Skeletal muscle satellite cell (primary cell): ENCODE measurements at regions not wholly inside any gene's neighbourhood (a gene's known extent, or its start where the extent isn't known, plus 50 kb on each side); places are given as distances from the start of the nearest gene placed in this dataset.
A peak's percentile ranks its signal among the peaks of the same experiment; 100 is the strongest.

ENCODE experiments used
- H3K27me3 ChIP-seq: 2 replicates; pipeline ENCODE4 v1.7.0; 2013; ENCODE audit warnings: low read length; ENCODE audit not compliant: control insufficient read depth, insufficient read depth
- H3K36me3 ChIP-seq: 2 replicates; pipeline ENCODE4 v1.7.0; 2013; ENCODE audit warnings: mild to moderate bottlenecking, control low read depth, low read length; ENCODE audit not compliant: insufficient read depth
- H3K4me1 ChIP-seq: 2 replicates; pipeline ENCODE4 v1.7.0; 2013; ENCODE audit warnings: low read length; ENCODE audit not compliant: control insufficient read depth, insufficient read depth
- H3K4me2 ChIP-seq: 2 replicates; pipeline ENCODE4 v1.7.0; 2013; ENCODE audit warnings: mild to moderate bottlenecking, low read length
- H3K4me3 ChIP-seq: 2 replicates; pipeline ENCODE4 v1.7.0; 2013; ENCODE audit warnings: low read length
- H3K9ac ChIP-seq: 2 replicates; pipeline ENCODE4 v1.7.0; 2013; ENCODE audit warnings: mild to moderate bottlenecking, low read depth, low read length, moderate library complexity
- H3K9me3 ChIP-seq: replicated peaks from 2 replicates; pipeline ENCODE4 v1.7.0; 2013; ENCODE audit warnings: mild to moderate bottlenecking, control low read depth, low read length

- H3K4me3 ChIP-seq, result no peak overlapping the region
- peaks cover 3% of the 10 kb centered on the region for H3K27me3 ChIP-seq
- H3K9me3 ChIP-seq, result no peaks in the 10 kb centered on the region
- H3K36me3 ChIP-seq, result no peaks in the 10 kb centered on the region
- no peak overlapping the region for H3K4me2 ChIP-seq
- no peaks in the 10 kb centered on the region for H3K4me1 ChIP-seq
- H3K9ac ChIP-seq, result no peak overlapping the region
Observed at GRCh38 chr22:48496226-48496845, 1331.3 kb downstream of the BRD1 start.

GRCh38 chr22:48495751-48496080, 1332.0 kb downstream of the BRD1 start:
- H3K9ac ChIP-seq, result no peak overlapping the region
- no peaks in the 10 kb centered on the region for H3K36me3 ChIP-seq
- no peaks in the 10 kb centered on the region for H3K9me3 ChIP-seq
- peaks cover 3% of the 10 kb centered on the region for H3K27me3 ChIP-seq
- no peaks in the 10 kb centered on the region for H3K4me1 ChIP-seq
- no peak overlapping the region for H3K4me3 ChIP-seq
- no peak overlapping the region for H3K4me2 ChIP-seq

GRCh38 chr22:48494968-48495750, 1332.5 kb downstream of the BRD1 start:
- Histone ChIP-seq H3K4me3 (no peak overlapping the region), H3K9me3 (no peaks in the 10 kb centered on the region), H3K4me1 (no peaks in the 10 kb centered on the region), H3K4me2 (no peak overlapping the region), H3K27me3 (peaks cover 3% of the 10 kb centered on the region), H3K9ac (no peak overlapping the region), H3K36me3 (no peaks in the 10 kb centered on the region)

- peaks cover 3% of the 10 kb centered on the region for H3K27me3 ChIP-seq
- no peaks in the 10 kb centered on the region for H3K36me3 ChIP-seq
- H3K9me3 ChIP-seq, result no peaks in the 10 kb centered on the region
- no peak overlapping the region for H3K4me3 ChIP-seq
- no peak overlapping the region for H3K4me2 ChIP-seq
- no peak overlapping the region for H3K9ac ChIP-seq
- no peaks in the 10 kb centered on the region for H3K4me1 ChIP-seq
Observed at GRCh38 chr22:48494256-48494967, 1333.3 kb downstream of the BRD1 start.

GRCh38 chr22:48493733-48494132, 1333.9 kb downstream of the BRD1 start:
- no peak overlapping the region for H3K4me3 ChIP-seq
- no peaks in the 10 kb centered on the region for H3K9me3 ChIP-seq
- H3K9ac ChIP-seq, result no peak overlapping the region
- peaks cover 7% of the 10 kb centered on the region for H3K27me3 ChIP-seq
- no peaks in the 10 kb centered on the region for H3K4me1 ChIP-seq
- H3K36me3 ChIP-seq, result no peaks in the 10 kb centered on the region
- no peak overlapping the region for H3K4me2 ChIP-seq

- Histone ChIP-seq H3K36me3 (no peaks in the 10 kb centered on the region), H3K4me2 (no peak overlapping the region), H3K4me1 (no peaks in the 10 kb centered on the region), H3K4me3 (no peak overlapping the region), H3K9ac (no peak overlapping the region), H3K9me3 (no peaks in the 10 kb centered on the region), H3K27me3 (peaks cover 18% of the 10 kb centered on the region)
Observed at GRCh38 chr22:48492366-48493320, 1335.0 kb downstream of the BRD1 start.

GRCh38 chr22:48491451-48491941, 1336.2 kb downstream of the BRD1 start:
- H3K27me3 ChIP-seq, result peaks cover 22% of the 10 kb centered on the region
- no peak overlapping the region for H3K4me3 ChIP-seq
- H3K36me3 ChIP-seq, result no peaks in the 10 kb centered on the region

GRCh38 chr22:48490500-48491411, 1336.9 kb downstream of the BRD1 start:
- Histone ChIP-seq H3K4me1 (no peaks in the 10 kb centered on the region), H3K27me3 (peaks cover 22% of the 10 kb centered on the region), H3K4me3 (peak overlapping the region; percentile 70), H3K9me3 (no peaks in the 10 kb centered on the region), H3K36me3 (no peaks in the 10 kb centered on the region), H3K9ac (peak overlapping the region; percentile 54), H3K4me2 (peak overlapping the region; percentile 74)

More at GRCh38 chr22:48491451-48491941, 1336.2 kb downstream of the BRD1 start:
- H3K9me3 ChIP-seq, result no peaks in the 10 kb centered on the region
- H3K4me1 ChIP-seq, result no peaks in the 10 kb centered on the region
- no peak overlapping the region for H3K4me2 ChIP-seq
- no peak overlapping the region for H3K9ac ChIP-seq

- H3K4me2 ChIP-seq, result peak overlapping the region; percentile 74
- H3K9me3 ChIP-seq, result no peaks in the 10 kb centered on the region
- no peaks in the 10 kb centered on the region for H3K4me1 ChIP-seq
- peaks cover 22% of the 10 kb centered on the region for H3K27me3 ChIP-seq
- peak overlapping the region; percentile 54 for H3K9ac ChIP-seq
- H3K4me3 ChIP-seq, result peak overlapping the region; percentile 70
- no peaks in the 10 kb centered on the region for H3K36me3 ChIP-seq
Observed at GRCh38 chr22:48489551-48490499, 1337.8 kb downstream of the BRD1 start.
